SK-N-SH (cell line): ENCODE measurements at regions not wholly inside any gene's neighbourhood (a gene's known extent, or its start where the extent isn't known, plus 50 kb on each side); places are given as distances from the start of the nearest gene placed in this dataset.

Source experiments
- CTCF ChIP-seq: fragments of 200-600 bp; sonication (generic); IDR thresholded peaks from 2 replicates; pipeline ENCODE4 v1.6.1; 2017; ENCODE audit warnings: antibody characterized with exemption, mild to moderate bottlenecking, moderate library complexity
- JUND ChIP-seq: IDR thresholded peaks from 2 replicates; pipeline ENCODE4 v1.4.0; 2012
- POLR2AphosphoS5 ChIP-seq: IDR thresholded peaks from 2 replicates; pipeline ENCODE4 v1.6.1; 2012; ENCODE audit warnings: low read depth, low read length
- RFX5 ChIP-seq: IDR thresholded peaks from 2 replicates; pipeline ENCODE4 v1.6.1; 2012; ENCODE audit warnings: mild to moderate bottlenecking, improper control_type of control experiment, low read length

GRCh38 chr5:53368516-53368915, 111.9 kb upstream of the FST start:
- TF ChIP-seq POLR2AphosphoS5 (no peak), JUND (no peak), RFX5 (no peak), CTCF (no peak)
